ENCODE measurements at regions not wholly inside any gene's neighbourhood (a gene's known extent, or its start where the extent isn't known, plus 50 kb on each side); places are given as distances from the start of the nearest gene placed in this dataset.

DNA sequence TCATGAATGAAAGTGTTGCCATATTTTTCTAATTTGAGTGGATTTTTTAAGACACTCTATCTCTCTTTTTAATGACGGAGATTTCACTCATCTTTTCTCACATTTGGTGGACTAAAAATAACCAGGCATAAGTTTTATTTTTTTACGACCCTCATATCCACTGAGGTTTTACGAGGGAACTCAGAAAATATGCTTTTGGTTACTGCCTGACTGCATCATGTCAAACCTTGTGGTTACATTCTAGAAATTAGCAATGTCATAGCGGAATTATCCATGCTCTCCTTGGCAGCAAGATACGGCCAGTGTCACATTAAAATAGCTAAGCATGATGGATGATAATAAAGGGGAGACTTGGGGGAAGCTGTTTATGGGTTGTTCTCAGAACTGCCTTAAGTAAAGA, 428.6 kb upstream of the FSHR start:
- H3K9me2 ChIP-seq (ENCODE audit: insufficient read depth), result 0 out of 2 replicates have a peak, but pooled peaks cover 4% of the 10 kb centered on the region
- H3K27ac ChIP-seq (ENCODE audit: low read depth), result no peak overlapping the region
- no peaks in the 10 kb centered on the region for H3K9me3 Mint-ChIP-seq
- no peaks in the 10 kb centered on the region for H4K20me1 ChIP-seq (replicated peaks; ENCODE audit: insufficient read depth)
- H3K27me3 ChIP-seq (ENCODE audit: insufficient read depth), result no peaks in the 10 kb centered on the region
- H3K4me2 ChIP-seq, result no peak overlapping the region
- H2AFZ ChIP-seq, result no peak overlapping the region
- no peak overlapping the region for H3K4me3 ChIP-seq
- H3K4me1 ChIP-seq (ENCODE audit: insufficient read depth), result no peaks in the 10 kb centered on the region
- H3K36me3 Mint-ChIP-seq (ENCODE audit: low read depth), result no peaks in the 10 kb centered on the region
- no peak overlapping the region for H3K27ac Mint-ChIP-seq
- H3K36me3 ChIP-seq (ENCODE audit: insufficient read depth), result no peaks in the 10 kb centered on the region
- H3K4me1 Mint-ChIP-seq, result no peaks in the 10 kb centered on the region
- H3F3A ChIP-seq (replicated peaks; ENCODE audit: low read depth), result no peaks in the 10 kb centered on the region
- H3K27me3 Mint-ChIP-seq (ENCODE audit: insufficient read depth, low read depth, poor library complexity), result no peaks in the 10 kb centered on the region
- TF ChIP-seq, protein P1, sequence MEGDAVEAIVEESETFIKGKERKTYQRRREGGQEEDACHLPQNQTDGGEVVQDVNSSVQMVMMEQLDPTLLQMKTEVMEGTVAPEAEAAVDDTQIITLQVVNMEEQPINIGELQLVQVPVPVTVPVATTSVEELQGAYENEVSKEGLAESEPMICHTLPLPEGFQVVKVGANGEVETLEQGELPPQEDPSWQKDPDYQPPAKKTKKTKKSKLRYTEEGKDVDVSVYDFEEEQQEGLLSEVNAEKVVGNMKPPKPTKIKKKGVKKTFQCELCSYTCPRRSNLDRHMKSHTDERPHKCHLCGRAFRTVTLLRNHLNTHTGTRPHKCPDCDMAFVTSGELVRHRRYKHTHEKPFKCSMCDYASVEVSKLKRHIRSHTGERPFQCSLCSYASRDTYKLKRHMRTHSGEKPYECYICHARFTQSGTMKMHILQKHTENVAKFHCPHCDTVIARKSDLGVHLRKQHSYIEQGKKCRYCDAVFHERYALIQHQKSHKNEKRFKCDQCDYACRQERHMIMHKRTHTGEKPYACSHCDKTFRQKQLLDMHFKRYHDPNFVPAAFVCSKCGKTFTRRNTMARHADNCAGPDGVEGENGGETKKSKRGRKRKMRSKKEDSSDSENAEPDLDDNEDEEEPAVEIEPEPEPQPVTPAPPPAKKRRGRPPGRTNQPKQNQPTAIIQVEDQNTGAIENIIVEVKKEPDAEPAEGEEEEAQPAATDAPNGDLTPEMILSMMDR (conservative IDR thresholded peaks at IDR 0.05; ENCODE audit: low read depth in 2 of 2), result no peak
- TF ChIP-seq, protein P2, sequence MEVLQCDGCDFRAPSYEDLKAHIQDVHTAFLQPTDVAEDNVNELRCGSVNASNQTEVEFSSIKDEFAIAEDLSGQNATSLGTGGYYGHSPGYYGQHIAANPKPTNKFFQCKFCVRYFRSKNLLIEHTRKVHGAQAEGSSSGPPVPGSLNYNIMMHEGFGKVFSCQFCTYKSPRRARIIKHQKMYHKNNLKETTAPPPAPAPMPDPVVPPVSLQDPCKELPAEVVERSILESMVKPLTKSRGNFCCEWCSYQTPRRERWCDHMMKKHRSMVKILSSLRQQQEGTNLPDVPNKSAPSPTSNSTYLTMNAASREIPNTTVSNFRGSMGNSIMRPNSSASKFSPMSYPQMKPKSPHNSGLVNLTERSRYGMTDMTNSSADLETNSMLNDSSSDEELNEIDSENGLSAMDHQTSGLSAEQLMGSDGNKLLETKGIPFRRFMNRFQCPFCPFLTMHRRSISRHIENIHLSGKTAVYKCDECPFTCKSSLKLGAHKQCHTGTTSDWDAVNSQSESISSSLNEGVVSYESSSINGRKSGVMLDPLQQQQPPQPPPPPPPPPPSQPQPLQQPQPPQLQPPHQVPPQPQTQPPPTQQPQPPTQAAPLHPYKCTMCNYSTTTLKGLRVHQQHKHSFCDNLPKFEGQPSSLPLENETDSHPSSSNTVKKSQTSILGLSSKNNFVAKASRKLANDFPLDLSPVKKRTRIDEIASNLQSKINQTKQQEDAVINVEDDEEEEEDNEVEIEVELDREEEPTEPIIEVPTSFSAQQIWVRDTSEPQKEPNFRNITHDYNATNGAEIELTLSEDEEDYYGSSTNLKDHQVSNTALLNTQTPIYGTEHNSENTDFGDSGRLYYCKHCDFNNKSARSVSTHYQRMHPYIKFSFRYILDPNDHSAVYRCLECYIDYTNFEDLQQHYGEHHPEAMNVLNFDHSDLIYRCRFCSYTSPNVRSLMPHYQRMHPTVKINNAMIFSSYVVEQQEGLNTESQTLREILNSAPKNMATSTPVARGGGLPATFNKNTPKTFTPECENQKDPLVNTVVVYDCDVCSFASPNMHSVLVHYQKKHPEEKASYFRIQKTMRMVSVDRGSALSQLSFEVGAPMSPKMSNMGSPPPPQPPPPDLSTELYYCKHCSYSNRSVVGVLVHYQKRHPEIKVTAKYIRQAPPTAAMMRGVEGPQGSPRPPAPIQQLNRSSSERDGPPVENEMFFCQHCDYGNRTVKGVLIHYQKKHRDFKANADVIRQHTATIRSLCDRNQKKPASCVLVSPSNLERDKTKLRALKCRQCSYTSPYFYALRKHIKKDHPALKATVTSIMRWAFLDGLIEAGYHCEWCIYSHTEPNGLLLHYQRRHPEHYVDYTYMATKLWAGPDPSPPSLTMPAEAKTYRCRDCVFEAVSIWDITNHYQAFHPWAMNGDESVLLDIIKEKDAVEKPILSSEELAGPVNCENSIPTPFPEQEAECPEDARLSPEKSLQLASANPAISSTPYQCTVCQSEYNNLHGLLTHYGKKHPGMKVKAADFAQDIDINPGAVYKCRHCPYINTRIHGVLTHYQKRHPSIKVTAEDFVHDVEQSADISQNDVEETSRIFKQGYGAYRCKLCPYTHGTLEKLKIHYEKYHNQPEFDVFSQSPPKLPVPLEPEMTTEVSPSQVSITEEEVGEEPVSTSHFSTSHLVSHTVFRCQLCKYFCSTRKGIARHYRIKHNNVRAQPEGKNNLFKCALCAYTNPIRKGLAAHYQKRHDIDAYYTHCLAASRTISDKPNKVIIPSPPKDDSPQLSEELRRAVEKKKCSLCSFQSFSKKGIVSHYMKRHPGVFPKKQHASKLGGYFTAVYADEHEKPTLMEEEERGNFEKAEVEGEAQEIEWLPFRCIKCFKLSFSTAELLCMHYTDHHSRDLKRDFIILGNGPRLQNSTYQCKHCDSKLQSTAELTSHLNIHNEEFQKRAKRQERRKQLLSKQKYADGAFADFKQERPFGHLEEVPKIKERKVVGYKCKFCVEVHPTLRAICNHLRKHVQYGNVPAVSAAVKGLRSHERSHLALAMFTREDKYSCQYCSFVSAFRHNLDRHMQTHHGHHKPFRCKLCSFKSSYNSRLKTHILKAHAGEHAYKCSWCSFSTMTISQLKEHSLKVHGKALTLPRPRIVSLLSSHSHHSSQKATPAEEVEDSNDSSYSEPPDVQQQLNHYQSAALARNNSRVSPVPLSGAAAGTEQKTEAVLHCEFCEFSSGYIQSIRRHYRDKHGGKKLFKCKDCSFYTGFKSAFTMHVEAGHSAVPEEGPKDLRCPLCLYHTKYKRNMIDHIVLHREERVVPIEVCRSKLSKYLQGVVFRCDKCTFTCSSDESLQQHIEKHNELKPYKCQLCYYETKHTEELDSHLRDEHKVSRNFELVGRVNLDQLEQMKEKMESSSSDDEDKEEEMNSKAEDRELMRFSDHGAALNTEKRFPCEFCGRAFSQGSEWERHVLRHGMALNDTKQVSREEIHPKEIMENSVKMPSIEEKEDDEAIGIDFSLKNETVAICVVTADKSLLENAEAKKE (CRISPR knock-in tag; IDR thresholded peaks at IDR 0.05), result no peak
- TF ChIP-seq CREB1 (CRISPR knock-in tag; IDR thresholded peaks at IDR 0.05; ENCODE audit: low read depth) (no peak), ZNF331 (CRISPR knock-in tag; IDR thresholded peaks at IDR 0.05; ENCODE audit: low read depth) (no peak), STAT1 (IDR thresholded peaks at IDR 0.05; ENCODE audit: unreplicated experiment) (no peak), NANOG (IDR thresholded peaks at IDR 0.05; ENCODE audit: borderline replicate concordance) (no peak), EZH2 (IDR thresholded peaks at IDR 0.05; ENCODE audit: low read depth, unreplicated experiment) (no peak), ZNF114 (CRISPR knock-in tag; IDR thresholded peaks at IDR 0.05) (no peak), JUNB (IDR thresholded peaks at IDR 0.05; ENCODE audit: unreplicated experiment) (no peak)
- TF ChIP-seq, protein P3, sequence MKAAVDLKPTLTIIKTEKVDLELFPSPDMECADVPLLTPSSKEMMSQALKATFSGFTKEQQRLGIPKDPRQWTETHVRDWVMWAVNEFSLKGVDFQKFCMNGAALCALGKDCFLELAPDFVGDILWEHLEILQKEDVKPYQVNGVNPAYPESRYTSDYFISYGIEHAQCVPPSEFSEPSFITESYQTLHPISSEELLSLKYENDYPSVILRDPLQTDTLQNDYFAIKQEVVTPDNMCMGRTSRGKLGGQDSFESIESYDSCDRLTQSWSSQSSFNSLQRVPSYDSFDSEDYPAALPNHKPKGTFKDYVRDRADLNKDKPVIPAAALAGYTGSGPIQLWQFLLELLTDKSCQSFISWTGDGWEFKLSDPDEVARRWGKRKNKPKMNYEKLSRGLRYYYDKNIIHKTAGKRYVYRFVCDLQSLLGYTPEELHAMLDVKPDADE (IDR thresholded peaks at IDR 0.05), result no peak
- DNase-seq (ENCODE audit: low spot score), result no peak
- no peak overlapping the region for H3K4me3 Mint-ChIP-seq
- H3K79me2 ChIP-seq (replicated peaks; ENCODE audit: insufficient read depth), result no peaks in the 10 kb centered on the region
- ATAC-seq, result no peak

Measured in GM23338 (cell line).